Neural cell (in vitro differentiated cells): ENCODE measurements at regions not wholly inside any gene's neighbourhood (a gene's known extent, or its start where the extent isn't known, plus 50 kb on each side); places are given as distances from the start of the nearest gene placed in this dataset.
"Not testable (repeated sequence)": the region's sequence is repeated elsewhere in the genome, so short reads cannot be mapped to it uniquely, and the experiment has no call there.

Experiments
- H2AFZ ChIP-seq: fragments of 200-600, 300-800 bp; sonication (generic), shearing (Covaris generic); 2 replicates; pipeline ENCODE4 v1.6.0; 2014; ENCODE audit warnings: low read depth, mild to moderate bottlenecking, antibody characterized with exemption, low read length, moderate library complexity
- H3F3A ChIP-seq: fragments of 200-600 bp; shearing (Covaris generic); 2 replicates; pipeline ENCODE4 v1.6.1; 2016; ENCODE audit warnings: mild to moderate bottlenecking, moderate library complexity, mixed read lengths, antibody characterized with exemption, low read length; ENCODE audit not compliant: insufficient read depth, poor library complexity, severe bottlenecking
- H3K27ac ChIP-seq: fragments of 200-600, 300-800 bp; sonication (generic), shearing (Covaris generic); 2 replicates; pipeline ENCODE4 v1.5.1; 2014; ENCODE audit warnings: mild to moderate bottlenecking, low read length, moderate library complexity
- H3K27me3 ChIP-seq: fragments of 300-800, 200-600 bp; sonication (generic), shearing (Covaris generic); 2 replicates; pipeline ENCODE4 v1.6.0; 2014; ENCODE audit warnings: mild to moderate bottlenecking, low read depth, low read length, moderate library complexity; ENCODE audit not compliant: insufficient read depth
- H3K36me3 ChIP-seq: fragments of 300-800, 200-600 bp; sonication (generic), shearing (Covaris generic); 2 replicates; pipeline ENCODE4 v1.5.1; 2014; ENCODE audit warnings: mild to moderate bottlenecking, antibody characterized with exemption, low read length, moderate library complexity; ENCODE audit not compliant: insufficient read depth
- H3K4me2 ChIP-seq: fragments of 300-800, 200-600 bp; sonication (generic), shearing (Covaris generic); 2 replicates; pipeline ENCODE4 v1.6.0; 2014; ENCODE audit warnings: mild to moderate bottlenecking, low read length
- H3K4me3 ChIP-seq: fragments of 300-800, 200-600 bp; sonication (generic), shearing (Covaris generic); 2 replicates; pipeline ENCODE4 v1.5.1; 2014; ENCODE audit warnings: mild to moderate bottlenecking, low read length, moderate library complexity
- H3K79me2 ChIP-seq: fragments of 200-600 bp; shearing (Covaris generic); replicated peaks from 2 replicates; pipeline ENCODE4 v1.6.0; 2014; ENCODE audit warnings: mild to moderate bottlenecking, low read length, moderate library complexity; ENCODE audit not compliant: insufficient read depth
- H3K9ac ChIP-seq: fragments of 300-800, 200-600 bp; sonication (generic), shearing (Covaris generic); 2 replicates; pipeline ENCODE4 v1.6.1; 2016; ENCODE audit warnings: mild to moderate bottlenecking, low read length, mixed read lengths
- H3K9me2 ChIP-seq: fragments of 200-600 bp; shearing (Covaris generic); 2 replicates; pipeline ENCODE4 v1.6.1; 2016; ENCODE audit warnings: mild to moderate bottlenecking, low read length, mixed read lengths; ENCODE audit not compliant: insufficient read depth
- H3K9me3 ChIP-seq: fragments of 200-600, 300-800 bp; sonication (generic), shearing (Covaris generic); 2 replicates; pipeline ENCODE4 v1.6.1; 2016; ENCODE audit warnings: mild to moderate bottlenecking, mixed run types, low read length, moderate library complexity, mixed read lengths
- H4K20me1 ChIP-seq: fragments of 200-600 bp; shearing (Covaris generic); 2 replicates; pipeline ENCODE4 v1.6.1; 2016; ENCODE audit warnings: mild to moderate bottlenecking, mixed run types; ENCODE audit not compliant: insufficient read depth
- CTCF ChIP-seq: fragments of 450-650 bp; IDR thresholded peaks from 2 replicates; pipeline ENCODE4 v1.5.1; 2014; ENCODE audit warnings: antibody characterized with exemption, mild to moderate bottlenecking, moderate library complexity; ENCODE audit not compliant: poor library complexity, severe bottlenecking
- EP300 ChIP-seq: fragments of 450-650 bp; conservative IDR thresholded peaks from 2 replicates; pipeline ENCODE4 v1.6.1; 2014; ENCODE audit warnings: antibody characterized with exemption, mild to moderate bottlenecking, moderate library complexity; ENCODE audit not compliant: poor library complexity, severe bottlenecking
- EZH2 ChIP-seq: fragments of 200-600, 300-800 bp; shearing (Covaris generic), sonication (generic); IDR thresholded peaks from 2 replicates; pipeline ENCODE4 v1.6.1; 2014; ENCODE audit warnings: antibody characterized with exemption, low read length, borderline replicate concordance, mild to moderate bottlenecking; ENCODE audit not compliant: insufficient read depth, poor library complexity, severe bottlenecking
- MXI1 ChIP-seq: fragments of 450-650 bp; conservative IDR thresholded peaks from 2 replicates; pipeline ENCODE4 v1.6.1; 2014; ENCODE audit warnings: antibody characterized with exemption, mild to moderate bottlenecking; ENCODE audit not compliant: poor library complexity, severe bottlenecking
- POLR2AphosphoS5 ChIP-seq: IDR thresholded peaks from 2 replicates; pipeline ENCODE4 v1.6.1; 2012
- RAD21 ChIP-seq: fragments of 450-650 bp; conservative IDR thresholded peaks from 2 replicates; pipeline ENCODE4 v1.6.1; 2014; ENCODE audit warnings: antibody characterized with exemption, mild to moderate bottlenecking, moderate library complexity
- SMC3 ChIP-seq: fragments of 450-650 bp; conservative IDR thresholded peaks from 2 replicates; pipeline ENCODE4 v1.6.1; 2014; ENCODE audit warnings: antibody characterized with exemption, mild to moderate bottlenecking, moderate library complexity; ENCODE audit not compliant: poor library complexity
- TAF1 ChIP-seq: IDR thresholded peaks from 2 replicates; pipeline ENCODE4 v1.6.1; 2012; ENCODE audit warnings: low read depth
- TF ChIP-seq, protein P1 (sequence below): IDR thresholded peaks from 2 replicates; pipeline ENCODE4 v1.6.1; 2012; ENCODE audit warnings: borderline replicate concordance

- H3K27me3 ChIP-seq: no peaks in the 10 kb centered on the region
- no peaks in the 10 kb centered on the region for H3K79me2 ChIP-seq
- no peaks in the 10 kb centered on the region for H3K36me3 ChIP-seq
- H3K9ac ChIP-seq: no peak overlapping the region
- no peaks in the 10 kb centered on the region for H4K20me1 ChIP-seq
- no peaks in the 10 kb centered on the region for H3K9me2 ChIP-seq
- no peak overlapping the region for H3K27ac ChIP-seq
- no peak overlapping the region for H3K4me2 ChIP-seq
- no peaks in the 10 kb centered on the region for H3K9me3 ChIP-seq
- no peaks in the 10 kb centered on the region for H3F3A ChIP-seq
- no peak overlapping the region for H3K4me3 ChIP-seq
- H2AFZ ChIP-seq: no peak overlapping the region
- TF ChIP-seq SMC3 (no peak), POLR2AphosphoS5 (no peak), CTCF (no peak), RAD21 (no peak), MXI1 (no peak), TAF1 (no peak), EZH2 (no peak), EP300 (no peak)
- TF ChIP-seq, protein P1, sequence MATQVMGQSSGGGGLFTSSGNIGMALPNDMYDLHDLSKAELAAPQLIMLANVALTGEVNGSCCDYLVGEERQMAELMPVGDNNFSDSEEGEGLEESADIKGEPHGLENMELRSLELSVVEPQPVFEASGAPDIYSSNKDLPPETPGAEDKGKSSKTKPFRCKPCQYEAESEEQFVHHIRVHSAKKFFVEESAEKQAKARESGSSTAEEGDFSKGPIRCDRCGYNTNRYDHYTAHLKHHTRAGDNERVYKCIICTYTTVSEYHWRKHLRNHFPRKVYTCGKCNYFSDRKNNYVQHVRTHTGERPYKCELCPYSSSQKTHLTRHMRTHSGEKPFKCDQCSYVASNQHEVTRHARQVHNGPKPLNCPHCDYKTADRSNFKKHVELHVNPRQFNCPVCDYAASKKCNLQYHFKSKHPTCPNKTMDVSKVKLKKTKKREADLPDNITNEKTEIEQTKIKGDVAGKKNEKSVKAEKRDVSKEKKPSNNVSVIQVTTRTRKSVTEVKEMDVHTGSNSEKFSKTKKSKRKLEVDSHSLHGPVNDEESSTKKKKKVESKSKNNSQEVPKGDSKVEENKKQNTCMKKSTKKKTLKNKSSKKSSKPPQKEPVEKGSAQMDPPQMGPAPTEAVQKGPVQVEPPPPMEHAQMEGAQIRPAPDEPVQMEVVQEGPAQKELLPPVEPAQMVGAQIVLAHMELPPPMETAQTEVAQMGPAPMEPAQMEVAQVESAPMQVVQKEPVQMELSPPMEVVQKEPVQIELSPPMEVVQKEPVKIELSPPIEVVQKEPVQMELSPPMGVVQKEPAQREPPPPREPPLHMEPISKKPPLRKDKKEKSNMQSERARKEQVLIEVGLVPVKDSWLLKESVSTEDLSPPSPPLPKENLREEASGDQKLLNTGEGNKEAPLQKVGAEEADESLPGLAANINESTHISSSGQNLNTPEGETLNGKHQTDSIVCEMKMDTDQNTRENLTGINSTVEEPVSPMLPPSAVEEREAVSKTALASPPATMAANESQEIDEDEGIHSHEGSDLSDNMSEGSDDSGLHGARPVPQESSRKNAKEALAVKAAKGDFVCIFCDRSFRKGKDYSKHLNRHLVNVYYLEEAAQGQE: no peak
Measured at GRCh38 chr17:33954597-33954996, 300.5 kb upstream of the CCL2 start.

GRCh38 chr17:33955461-33955860 is 299.6 kb upstream of the CCL2 start:
- no peak overlapping the region for H3K4me3 ChIP-seq
- H3K79me2 ChIP-seq: no peaks in the 10 kb centered on the region
- no peaks in the 10 kb centered on the region for H3F3A ChIP-seq
- H3K36me3 ChIP-seq: no peaks in the 10 kb centered on the region
- no peak overlapping the region for H3K4me2 ChIP-seq
- no peaks in the 10 kb centered on the region for H3K27me3 ChIP-seq
- H4K20me1 ChIP-seq: no peaks in the 10 kb centered on the region
- no peaks in the 10 kb centered on the region for H3K9me2 ChIP-seq
- no peak overlapping the region for H3K27ac ChIP-seq
- H3K9ac ChIP-seq: no peak overlapping the region
- H3K9me3 ChIP-seq: no peaks in the 10 kb centered on the region
- no peak overlapping the region for H2AFZ ChIP-seq
- TF ChIP-seq, protein P1: no peak
- TF ChIP-seq EZH2: no peak
- TF ChIP-seq SMC3: no peak
- TF ChIP-seq POLR2AphosphoS5: no peak
- no peak for TF ChIP-seq EP300
- TF ChIP-seq MXI1: no peak
- TF ChIP-seq CTCF: no peak
- TF ChIP-seq RAD21: no peak
- TF ChIP-seq TAF1: no peak

DNA sequence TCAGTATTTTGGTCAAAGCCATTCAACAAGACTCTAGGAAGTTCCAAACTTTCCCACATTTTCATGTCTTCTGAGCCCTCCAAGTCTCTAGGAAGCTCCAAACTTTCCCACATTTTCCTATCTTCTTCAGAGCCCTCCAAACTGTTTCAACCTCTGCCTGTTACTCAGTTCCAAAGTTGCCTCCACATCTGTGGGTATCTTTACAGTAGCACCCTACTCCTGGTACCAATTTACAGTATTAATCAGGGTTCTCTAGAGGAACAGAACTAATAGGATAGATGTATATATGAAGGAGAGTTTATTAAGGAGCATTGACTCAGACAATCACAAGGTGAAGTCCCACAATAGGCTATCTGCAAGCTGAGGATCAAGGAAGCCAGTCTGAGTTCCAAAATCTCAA is 296.0 kb upstream of the CCL2 start:
- not testable (repeated sequence) for H3K9me3 ChIP-seq, H3K9me2 ChIP-seq, H3K4me3 ChIP-seq, H3K79me2 ChIP-seq, H3K27me3 ChIP-seq, H3K4me2 ChIP-seq, H3K27ac ChIP-seq, H3K9ac ChIP-seq, H2AFZ ChIP-seq, H3F3A ChIP-seq, H4K20me1 ChIP-seq, H3K36me3 ChIP-seq
